AG09319 (cell line): ENCODE measurements at regions not wholly inside any gene's neighbourhood (a gene's known extent, or its start where the extent isn't known, plus 50 kb on each side); places are given as distances from the start of the nearest gene placed in this dataset.

Experiments used
- DNase-seq: peaks from one replicate; pipeline ENCODE4 v3.0.0-alpha.2; 2010; ENCODE audit warnings: low read depth; ENCODE audit errors: extremely low read depth
- TF ChIP-seq, protein P1 (sequence below): IDR thresholded peaks from 2 replicates; pipeline ENCODE4 v1.5.1; 2011; ENCODE audit warnings: low read depth, mild to moderate bottlenecking, inconsistent platforms, low read length, moderate library complexity

- TF ChIP-seq, protein P1, sequence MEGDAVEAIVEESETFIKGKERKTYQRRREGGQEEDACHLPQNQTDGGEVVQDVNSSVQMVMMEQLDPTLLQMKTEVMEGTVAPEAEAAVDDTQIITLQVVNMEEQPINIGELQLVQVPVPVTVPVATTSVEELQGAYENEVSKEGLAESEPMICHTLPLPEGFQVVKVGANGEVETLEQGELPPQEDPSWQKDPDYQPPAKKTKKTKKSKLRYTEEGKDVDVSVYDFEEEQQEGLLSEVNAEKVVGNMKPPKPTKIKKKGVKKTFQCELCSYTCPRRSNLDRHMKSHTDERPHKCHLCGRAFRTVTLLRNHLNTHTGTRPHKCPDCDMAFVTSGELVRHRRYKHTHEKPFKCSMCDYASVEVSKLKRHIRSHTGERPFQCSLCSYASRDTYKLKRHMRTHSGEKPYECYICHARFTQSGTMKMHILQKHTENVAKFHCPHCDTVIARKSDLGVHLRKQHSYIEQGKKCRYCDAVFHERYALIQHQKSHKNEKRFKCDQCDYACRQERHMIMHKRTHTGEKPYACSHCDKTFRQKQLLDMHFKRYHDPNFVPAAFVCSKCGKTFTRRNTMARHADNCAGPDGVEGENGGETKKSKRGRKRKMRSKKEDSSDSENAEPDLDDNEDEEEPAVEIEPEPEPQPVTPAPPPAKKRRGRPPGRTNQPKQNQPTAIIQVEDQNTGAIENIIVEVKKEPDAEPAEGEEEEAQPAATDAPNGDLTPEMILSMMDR = no peak
- no peak for DNase-seq
These were observed 149.0 kb upstream of the ARID2 start for GRCh38 chr12:45580356-45580969.

DNA sequence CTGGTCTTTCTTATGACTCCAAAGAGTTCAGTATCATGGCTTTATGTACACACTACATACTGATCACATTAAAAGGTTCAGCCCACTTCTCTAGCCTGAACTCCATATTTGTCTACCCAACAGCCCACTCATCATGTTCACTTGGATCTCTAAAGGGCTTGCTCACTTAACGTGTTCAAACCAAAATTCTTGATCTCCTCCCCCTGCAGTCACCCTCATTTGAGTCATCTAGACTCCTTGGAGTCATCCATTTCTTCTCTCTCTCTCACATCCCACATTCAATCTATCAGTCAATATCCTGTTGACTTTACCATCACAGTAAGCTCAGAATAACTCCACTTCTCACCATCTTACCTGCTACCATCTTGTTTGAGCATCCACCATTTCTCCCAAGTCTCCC is 148.4 kb upstream of the ARID2 start:
- no peak for DNase-seq
- TF ChIP-seq, protein P1 = no peak

DNA sequence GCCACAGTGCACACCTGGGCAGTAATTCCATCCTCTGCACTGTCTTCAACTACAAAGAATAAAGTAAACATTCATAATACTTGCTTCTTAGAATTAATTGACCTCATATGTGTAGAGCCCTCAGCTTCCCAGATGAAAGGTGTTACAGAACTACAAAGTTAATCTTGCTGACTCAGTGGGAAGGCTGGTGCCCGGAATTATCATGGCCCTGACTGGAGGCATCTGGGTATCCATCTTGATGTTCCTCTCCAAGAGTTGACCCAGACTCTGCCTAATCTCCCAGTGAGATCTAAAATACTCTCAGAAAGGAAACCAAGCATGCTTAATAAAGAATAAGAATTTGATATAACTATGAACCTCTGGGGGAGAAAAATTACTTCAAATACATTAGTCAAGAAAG is 147.0 kb upstream of the ARID2 start:
- DNase-seq = no peak
- TF ChIP-seq, protein P1 = no peak

- TF ChIP-seq, protein P1 = no peak
- no peak for DNase-seq
These were observed 146.4 kb upstream of the ARID2 start for GRCh38 chr12:45582986-45583659.

DNA sequence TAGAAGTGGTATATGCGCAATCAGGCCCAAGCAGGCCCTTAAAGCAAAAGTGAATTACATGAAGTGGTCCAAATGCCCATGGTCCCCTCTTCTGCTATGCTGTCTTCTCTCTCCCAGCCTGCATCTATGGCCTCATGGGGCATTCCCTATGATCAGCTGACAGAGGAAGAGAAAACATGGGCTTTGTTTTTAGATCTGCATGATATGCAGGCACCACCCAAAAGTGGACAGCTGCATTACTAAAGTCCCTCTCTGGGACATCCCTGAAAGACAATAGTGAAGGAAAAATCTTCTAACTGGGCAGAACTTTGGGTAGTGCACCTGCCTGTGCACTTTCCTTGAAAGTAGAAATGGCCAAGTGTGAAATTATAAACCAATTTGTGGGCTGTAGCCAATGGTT is 145.2 kb upstream of the ARID2 start:
- TF ChIP-seq, protein P1 = no peak
- no peak for DNase-seq

- DNase-seq = no peak
- TF ChIP-seq, protein P1 = no peak
These were observed 143.8 kb upstream of the ARID2 start for GRCh38 chr12:45585522-45586230.

DNA sequence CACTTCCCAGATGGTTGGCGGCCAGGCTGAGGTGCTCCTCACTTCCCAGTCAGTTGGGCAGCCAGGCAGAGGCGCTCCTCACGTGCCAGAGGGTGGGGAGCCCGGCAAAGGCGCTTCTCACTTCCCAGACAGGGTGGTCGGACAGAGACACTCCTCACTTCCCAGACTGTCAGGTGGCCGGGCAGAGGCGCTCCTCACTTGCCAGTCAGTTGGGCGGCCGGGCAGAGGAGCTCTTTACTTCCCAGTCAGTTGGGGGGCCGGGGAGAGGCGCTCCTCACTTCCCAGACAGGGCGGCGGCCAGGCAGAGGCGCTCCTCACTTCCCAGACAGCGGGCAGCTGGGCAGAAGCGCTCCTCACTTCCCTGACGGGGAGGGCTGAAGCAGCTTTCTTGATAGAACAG is 143.0 kb upstream of the ARID2 start:
- no peak for DNase-seq
- TF ChIP-seq, protein P1 = no peak
